Tongue (tissue), 1 donor: ENCODE measurements at regions not wholly inside any gene's neighbourhood (a gene's known extent, or its start where the extent isn't known, plus 50 kb on each side); places are given as distances from the start of the nearest gene placed in this dataset.
A peak's percentile ranks its signal among the peaks of the same experiment; 100 is the strongest.

Experiments
- DNase-seq: peaks from one replicate; pipeline ENCODE4 v3.0.0-alpha.2; 2015

GRCh38 chr22:26847046-26847445 is 189.7 kb downstream of the MIAT start:
- DNase-seq, result no peak

- DNase-seq, result no peak
Observed at GRCh38 chr22:26847816-26848215, 190.4 kb downstream of the MIAT start.

GRCh38 chr22:26848244-26848920 is 191.0 kb downstream of the MIAT start:
- no peak for DNase-seq

- DNase-seq, result no peak
Observed at GRCh38 chr22:26849575-26849974, 192.2 kb downstream of the MIAT start.

GRCh38 chr22:26851125-26851524 is 193.7 kb downstream of the MIAT start:
- DNase-seq, result no peak

- peak; percentile 31 for DNase-seq
Observed at GRCh38 chr22:26852176-26852575, 194.8 kb downstream of the MIAT start.

- no peak for DNase-seq
Observed at GRCh38 chr22:26853071-26853470, 195.7 kb downstream of the MIAT start.

GRCh38 chr22:26853495-26853894 is 196.1 kb downstream of the MIAT start:
- no peak for DNase-seq

GRCh38 chr22:26857169-26857568 is 199.8 kb downstream of the MIAT start:
- DNase-seq, result peak; percentile 36

GRCh38 chr22:26860301-26860700 is 202.9 kb downstream of the MIAT start:
- no peak for DNase-seq

GRCh38 chr22:26865021-26865420 is 207.6 kb downstream of the MIAT start:
- DNase-seq, result no peak

GRCh38 chr22:26883393-26883792 is 226.0 kb downstream of the MIAT start:
- no peak for DNase-seq

- peak; percentile 41 for DNase-seq
Observed at GRCh38 chr22:26884921-26885320, 227.5 kb downstream of the MIAT start.

GRCh38 chr22:26885441-26886261 is 228.3 kb downstream of the MIAT start:
- DNase-seq, result no peak

- DNase-seq, result peak; percentile 72
Observed at GRCh38 chr22:26887456-26887855, 230.1 kb downstream of the MIAT start.

- no peak for DNase-seq
Observed at GRCh38 chr22:26887916-26888315, 230.5 kb downstream of the MIAT start.

GRCh38 chr22:26888887-26889286 is 231.5 kb downstream of the MIAT start:
- no peak for DNase-seq

- DNase-seq, result no peak
Observed at GRCh38 chr22:26889802-26890201, 232.4 kb downstream of the MIAT start.

GRCh38 chr22:26890870-26891269 is 233.5 kb downstream of the MIAT start:
- no peak for DNase-seq

GRCh38 chr22:26891429-26891828 is 234.0 kb downstream of the MIAT start:
- no peak for DNase-seq

GRCh38 chr22:26892166-26893041 is 235.0 kb downstream of the MIAT start:
- DNase-seq, result peak; percentile 92

GRCh38 chr22:26893173-26894110 is 236.1 kb downstream of the MIAT start:
- no peak for DNase-seq
